ENCODE measurements at regions not wholly inside any gene's neighbourhood (a gene's known extent, or its start where the extent isn't known, plus 50 kb on each side); places are given as distances from the start of the nearest gene placed in this dataset.

GRCh38 chr4:184885602-184886001, 59.8 kb upstream of the ACSL1 start:
- Histone ChIP-seq H3K27ac (no peak overlapping the region), H3K9me3 (no peaks in the 10 kb centered on the region), H3K4me1 (peaks cover 0 to 12% (median 0%) of the 10 kb centered on the region in 6 donors), H3K27me3 (replicated peaks in 1 of 7) (peaks cover 0 to 10% (median 0%) of the 10 kb centered on the region in 7 donors), H3K36me3 (no peaks in the 10 kb centered on the region), H3K4me3 (no peak overlapping the region)
- 80 to 88% (median 85%) methylated on average over 4 of the region's 4 CpGs for WGBS, 5 donors
- TF ChIP-seq POLR2A (IDR thresholded peaks at IDR 0.05) = no peak
- no peak for TF ChIP-seq POLR2AphosphoS5 (IDR thresholded peaks at IDR 0.05)
- no peak for TF ChIP-seq CTCF (IDR thresholded peaks at IDR 0.05 in 8 of 11, conservative IDR thresholded peaks at IDR 0.05 in 3 of 11)
- intact Hi-C loops (cut with DNase I; ENCODE audit: low total_unique reads) = no loop called here
- no peak for DNase-seq

- intact Hi-C loops (cut with DNase I; ENCODE audit: low total_unique reads) = no loop called here
- no peaks in the 10 kb centered on the region for H3K36me3 ChIP-seq
- H3K27ac ChIP-seq = no peak overlapping the region
- no peak overlapping the region for H3K4me3 ChIP-seq
- peaks cover 0 to 12% (median 0%) of the 10 kb centered on the region in 6 donors for H3K4me1 ChIP-seq
- peaks cover 0 to 10% (median 0%) of the 10 kb centered on the region in 7 donors for H3K27me3 ChIP-seq (replicated peaks in 1 of 7)
- WGBS, 5 donors = 86 to 95% (median 91%) methylated on average over 3 of the region's 3 CpGs
- TF ChIP-seq CTCF (IDR thresholded peaks at IDR 0.05 in 8 of 11, conservative IDR thresholded peaks at IDR 0.05 in 3 of 11) = no peak
- TF ChIP-seq POLR2AphosphoS5 (IDR thresholded peaks at IDR 0.05) = no peak
- TF ChIP-seq POLR2A (IDR thresholded peaks at IDR 0.05) = no peak
- no peaks in the 10 kb centered on the region for H3K9me3 ChIP-seq
- DNase-seq = no peak
Measured at GRCh38 chr4:184887333-184887732, 61.6 kb upstream of the ACSL1 start.

GRCh38 chr4:184887947-184888346, 62.2 kb upstream of the ACSL1 start:
- Histone ChIP-seq H3K36me3 (no peaks in the 10 kb centered on the region), H3K9me3 (no peaks in the 10 kb centered on the region), H3K27ac (no peak overlapping the region), H3K4me1 (peaks cover 0 to 12% (median 0%) of the 10 kb centered on the region in 6 donors), H3K27me3 (replicated peaks in 1 of 7) (peaks cover 0 to 10% (median 0%) of the 10 kb centered on the region in 7 donors), H3K4me3 (no peak overlapping the region)
- DNase-seq = no peak
- TF ChIP-seq POLR2A (IDR thresholded peaks at IDR 0.05) = no peak
- no peak for TF ChIP-seq CTCF (IDR thresholded peaks at IDR 0.05 in 8 of 11, conservative IDR thresholded peaks at IDR 0.05 in 3 of 11)
- no peak for TF ChIP-seq POLR2AphosphoS5 (IDR thresholded peaks at IDR 0.05)
- intact Hi-C loops (cut with DNase I; ENCODE audit: low total_unique reads) = no loop called here
- WGBS, 5 donors = 63 to 95% (median 74%) methylated on average over 6 of the region's 6 CpGs

GRCh38 chr4:184889666-184890335, 64.0 kb upstream of the ACSL1 start:
- DNase-seq = no peak
- H3K27ac ChIP-seq = no peak overlapping the region
- H3K27me3 ChIP-seq (replicated peaks in 1 of 7) = peaks cover 0 to 15% (median 0%) of the 10 kb centered on the region in 7 donors
- H3K4me3 ChIP-seq = no peak overlapping the region
- WGBS, 5 donors = 51 to 56% (median 54%) methylated on average over 13 of the region's 13 CpGs
- TF ChIP-seq POLR2A (IDR thresholded peaks at IDR 0.05) (no peak), CTCF (IDR thresholded peaks at IDR 0.05 in 8 of 11, conservative IDR thresholded peaks at IDR 0.05 in 3 of 11) (no peak), POLR2AphosphoS5 (IDR thresholded peaks at IDR 0.05) (no peak)
- no peaks in the 10 kb centered on the region for H3K36me3 ChIP-seq
- intact Hi-C loops (cut with DNase I; ENCODE audit: low total_unique reads) = no loop called here
- peaks cover 0 to 9% (median 0%) of the 10 kb centered on the region in 8 donors for H3K9me3 ChIP-seq
- H3K4me1 ChIP-seq = peaks cover 0 to 18% (median 0%) of the 10 kb centered on the region in 6 donors
